ENCODE measurements at regions not wholly inside any gene's neighbourhood (a gene's known extent, or its start where the extent isn't known, plus 50 kb on each side); places are given as distances from the start of the nearest gene placed in this dataset.
"Not testable (repeated sequence)": the region's sequence is repeated elsewhere in the genome, so short reads cannot be mapped to it uniquely, and the experiment has no call there.

DNA sequence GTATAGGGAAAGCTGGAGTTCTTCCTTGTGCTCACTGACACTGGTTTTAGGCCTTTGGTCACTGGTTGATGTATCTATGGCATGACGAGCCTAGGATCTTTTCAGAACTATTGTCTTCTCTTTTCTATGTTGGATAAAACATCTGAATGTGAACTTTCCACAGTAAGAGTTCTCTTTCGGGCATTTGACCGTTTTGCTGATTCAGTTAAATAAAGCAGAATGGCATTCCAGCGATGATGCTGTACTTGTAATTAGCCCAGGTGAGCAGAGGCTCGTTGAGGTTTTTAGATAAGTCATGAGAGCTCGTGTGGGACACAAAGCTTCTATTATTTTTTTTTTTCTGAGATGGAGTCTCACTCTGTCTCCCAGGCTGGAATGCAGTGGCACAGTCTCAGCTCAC, 160.2 kb upstream of the DPP6 start:
- no peak for FAIRE-seq

GRCh38 chr7:153902862-153903261, 149.3 kb upstream of the DPP6 start:
- no peak for FAIRE-seq

- FAIRE-seq = no peak
Observed at GRCh38 chr7:153912211-153912610, 140.0 kb upstream of the DPP6 start.

DNA sequence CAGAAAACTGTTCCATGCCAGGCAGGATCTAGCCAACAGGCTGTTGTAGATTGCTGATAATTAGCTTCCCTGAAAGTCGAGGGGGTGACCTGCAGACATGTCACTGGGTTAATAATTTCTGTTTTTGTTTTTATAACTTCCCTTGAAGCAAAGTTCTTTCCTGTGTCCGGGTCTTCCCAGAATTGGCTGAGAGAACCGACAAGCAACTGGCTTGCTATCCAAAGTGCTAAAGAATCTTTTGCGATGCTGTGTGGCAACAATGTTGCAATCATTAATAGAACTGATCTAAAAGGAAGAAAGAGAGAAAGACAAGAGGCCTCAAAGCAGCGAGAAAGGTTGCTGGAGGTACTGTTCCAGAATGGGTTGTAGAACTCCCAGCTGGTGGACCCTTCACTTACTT, 132.1 kb upstream of the DPP6 start:
- no peak for FAIRE-seq

DNA sequence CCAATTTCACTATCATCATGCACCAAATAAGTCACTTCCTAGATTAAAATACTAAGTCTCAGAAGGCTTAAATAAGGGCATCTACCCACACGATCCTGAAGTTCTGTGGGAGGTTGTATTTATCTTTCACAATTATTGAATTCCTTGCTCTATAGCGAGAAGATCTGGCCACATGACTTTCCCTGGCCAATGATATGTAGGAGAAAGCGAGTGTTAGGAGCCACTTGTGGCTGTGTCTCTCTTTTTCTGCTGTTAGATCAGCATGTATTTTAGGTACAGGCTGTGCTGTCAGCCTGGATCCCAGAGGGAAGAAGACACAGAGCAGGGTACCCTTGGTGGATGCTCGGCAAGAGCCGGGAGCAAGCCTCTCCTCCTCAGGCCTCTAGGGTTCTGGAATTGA, 131.3 kb upstream of the DPP6 start:
- FAIRE-seq = no peak

DNA sequence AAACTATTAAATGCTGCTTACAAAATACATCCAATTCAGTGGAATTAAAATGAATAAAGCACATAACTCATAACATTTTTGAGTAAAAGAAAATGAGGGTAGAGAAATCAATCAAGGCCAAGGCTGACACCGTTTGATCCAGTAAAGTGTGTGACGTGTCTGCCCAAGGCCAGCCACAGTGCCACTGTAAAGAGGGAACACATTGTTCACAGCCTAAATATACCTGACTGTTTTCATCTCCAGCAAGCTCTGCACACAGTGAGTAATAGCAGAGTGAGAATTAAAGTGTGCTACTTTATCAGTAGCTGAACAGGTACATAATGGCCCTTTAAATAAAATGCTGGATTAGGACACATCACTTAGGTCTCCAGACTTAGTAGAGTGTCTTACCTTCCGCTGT, 130.8 kb upstream of the DPP6 start:
- FAIRE-seq = no peak

DNA sequence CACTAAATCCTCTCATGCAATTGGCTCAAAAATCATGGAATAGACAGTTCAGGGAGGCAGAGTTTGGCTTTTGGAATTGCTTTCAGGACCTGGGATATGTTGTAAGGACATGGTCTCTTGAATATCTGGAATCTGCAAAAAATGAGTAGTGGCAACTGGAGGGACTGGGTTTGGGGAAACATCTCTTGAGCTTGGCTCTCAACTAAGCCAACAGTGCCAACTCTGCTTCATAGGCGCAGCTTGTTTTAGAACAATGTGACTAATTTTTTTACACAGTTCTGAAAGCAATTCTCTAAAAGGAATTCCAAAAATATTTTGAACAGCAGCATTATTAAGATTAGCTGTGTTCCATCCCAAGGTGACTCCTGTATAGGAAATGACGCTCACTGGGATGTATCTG, 121.5 kb upstream of the DPP6 start:
- no peak for FAIRE-seq

DNA sequence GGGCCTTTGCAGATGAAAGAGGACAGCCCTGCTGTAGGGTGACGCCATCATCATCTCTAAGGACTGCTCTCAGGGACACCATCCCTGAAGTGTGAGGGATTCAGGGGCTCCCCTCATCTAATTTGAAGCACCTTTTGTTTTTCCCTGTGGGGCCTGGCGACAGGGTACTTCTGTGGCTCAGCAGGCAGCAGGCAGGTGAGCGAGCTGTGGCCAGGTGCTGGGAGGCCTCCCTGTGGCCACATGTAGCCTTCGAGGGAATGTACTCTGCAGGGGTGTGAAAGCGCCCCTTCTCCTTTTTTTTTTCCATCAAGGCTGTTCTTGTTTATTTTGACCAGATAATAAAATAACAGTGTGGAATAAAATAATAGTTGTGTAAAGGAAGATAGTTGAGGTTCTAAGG, 118.2 kb upstream of the DPP6 start:
- FAIRE-seq = no peak

DNA sequence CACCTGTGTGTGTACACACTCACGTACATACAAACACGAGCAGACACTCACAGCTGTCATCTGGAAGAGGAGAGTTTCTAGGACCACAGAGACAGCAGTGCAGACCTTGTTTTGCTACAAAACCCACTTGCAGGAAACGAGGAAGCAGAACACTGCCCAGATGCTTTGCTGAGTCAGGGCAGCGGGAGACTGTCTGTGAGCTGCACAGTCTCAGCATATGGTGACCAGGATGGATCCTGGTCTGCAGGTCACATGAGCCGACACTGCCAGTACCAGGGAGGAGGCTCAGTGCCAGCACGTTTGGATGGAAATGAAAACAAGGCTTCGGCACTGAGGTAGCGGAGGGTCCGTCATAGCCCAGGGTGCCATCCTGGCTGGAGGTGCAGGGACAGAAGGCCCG, 117.6 kb upstream of the DPP6 start:
- FAIRE-seq = no peak

- no peak for FAIRE-seq
Observed at GRCh38 chr7:153935095-153935494, 117.1 kb upstream of the DPP6 start.

GRCh38 chr7:153938451-153938850, 113.7 kb upstream of the DPP6 start:
- FAIRE-seq = no peak

GRCh38 chr7:153939177-153939576, 113.0 kb upstream of the DPP6 start:
- FAIRE-seq = no peak

GRCh38 chr7:153939654-153940053, 112.5 kb upstream of the DPP6 start:
- FAIRE-seq = no peak

GRCh38 chr7:153941061-153941460, 111.1 kb upstream of the DPP6 start:
- FAIRE-seq = no peak

- FAIRE-seq = no peak
Observed at GRCh38 chr7:153942036-153942435, 110.2 kb upstream of the DPP6 start.

DNA sequence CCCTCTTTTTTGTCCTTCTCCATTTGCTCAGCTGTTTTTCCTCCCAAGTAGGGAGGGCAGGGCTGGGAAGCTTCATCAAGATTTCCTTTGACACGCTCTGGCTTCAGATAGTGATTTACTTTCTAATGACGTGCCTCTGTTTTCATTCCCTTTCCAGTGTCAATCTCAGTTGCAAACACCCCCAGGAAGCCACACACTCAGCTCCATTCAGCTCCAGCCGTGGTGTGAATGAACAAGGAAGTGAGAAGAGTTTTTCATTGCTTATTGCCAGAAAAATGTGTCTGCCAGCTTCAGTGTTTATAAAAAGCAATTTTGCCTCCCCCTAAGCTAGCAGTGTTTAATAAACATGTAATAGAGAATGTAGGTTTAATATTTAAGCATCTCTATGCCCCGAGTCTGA, 108.7 kb upstream of the DPP6 start:
- FAIRE-seq = no peak

GRCh38 chr7:153943861-153944260, 108.3 kb upstream of the DPP6 start:
- FAIRE-seq = no peak

- no peak for FAIRE-seq
Observed at GRCh38 chr7:153948060-153948459, 104.1 kb upstream of the DPP6 start.

GRCh38 chr7:153951316-153951715, 100.9 kb upstream of the DPP6 start:
- FAIRE-seq = no peak

GRCh38 chr7:153954477-153954876, 97.7 kb upstream of the DPP6 start:
- FAIRE-seq = no peak

GRCh38 chr7:153957677-153958076, 94.5 kb upstream of the DPP6 start:
- not testable (repeated sequence) for FAIRE-seq

GRCh38 chr7:153958381-153958780, 93.8 kb upstream of the DPP6 start:
- FAIRE-seq = not testable (repeated sequence)

- FAIRE-seq = not testable (repeated sequence)
Observed at GRCh38 chr7:153958789-153959188, 93.4 kb upstream of the DPP6 start.

GRCh38 chr7:153964481-153965112, 87.6 kb upstream of the DPP6 start:
- not testable (repeated sequence) for FAIRE-seq

GRCh38 chr7:153969016-153969415, 83.2 kb upstream of the DPP6 start:
- not testable (repeated sequence) for FAIRE-seq

DNA sequence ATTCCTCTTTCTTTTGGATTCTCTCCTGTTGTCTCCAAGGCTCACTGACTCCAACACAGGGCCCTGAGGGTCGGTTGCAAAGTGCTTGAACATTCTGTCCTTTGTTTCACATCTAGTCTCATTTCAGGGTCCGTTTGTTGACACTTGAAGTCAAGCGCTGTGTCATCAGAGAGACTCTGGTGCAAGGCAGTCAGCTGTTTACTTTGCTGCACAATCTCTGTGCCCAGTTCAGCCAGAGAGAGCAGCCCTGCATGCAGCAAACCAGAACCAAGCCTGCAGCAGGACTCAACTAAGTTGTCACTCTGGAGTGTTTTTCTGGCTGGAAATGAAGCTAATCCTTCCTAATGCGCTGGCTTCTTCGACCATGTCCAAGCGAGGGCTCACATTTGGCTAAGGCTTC, 77.6 kb upstream of the DPP6 start:
- not testable (repeated sequence) for FAIRE-seq
